Posterior cingulate gyrus (tissue), 11 donors: ENCODE measurements at regions not wholly inside any gene's neighbourhood (a gene's known extent, or its start where the extent isn't known, plus 50 kb on each side); places are given as distances from the start of the nearest gene placed in this dataset.

Source experiments
- DNase-seq, 10 donors: peaks; one replicate each; pipeline versions ENCODE4 v3.0.0 to v3.0.0-alpha.2; 2020 to 2021; ENCODE audit warnings: mixed read lengths in 3 of 10
- intact Hi-C: fragments of 100-400 bp; cut with DNase I; formaldehyde crosslinking; loops from one replicate; pipeline ENCODE4 v1.15.1; 2023

DNA sequence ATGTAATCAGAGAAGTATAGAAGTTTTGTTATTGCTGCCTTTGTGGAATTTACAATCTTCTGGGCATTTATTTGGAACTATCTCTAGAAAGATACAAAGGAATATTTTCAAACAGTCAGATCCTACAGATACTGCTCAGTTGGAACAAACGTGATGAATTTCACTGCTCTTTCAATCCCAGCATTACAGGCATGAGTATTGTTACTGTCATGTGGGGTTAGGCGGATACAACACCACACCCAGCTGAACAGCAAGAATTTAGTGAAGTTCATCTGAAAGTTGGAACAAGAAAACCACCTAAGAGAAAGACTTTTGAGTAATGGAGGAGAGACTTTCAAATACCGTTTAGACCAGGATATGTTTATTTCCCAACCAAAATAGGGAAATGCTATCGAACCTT is 123.3 kb upstream of the PLXNC1 start:
- DNase-seq, result no peak
- intact Hi-C loops, result no loop called here

- intact Hi-C loops, result no loop called here
- no peak for DNase-seq
Measured at GRCh38 chr12:94025756-94026155, 122.6 kb upstream of the PLXNC1 start.

- DNase-seq, result no peak
- intact Hi-C loops, result no loop called here
Measured at GRCh38 chr12:94026596-94026995, 121.8 kb upstream of the PLXNC1 start.

DNA sequence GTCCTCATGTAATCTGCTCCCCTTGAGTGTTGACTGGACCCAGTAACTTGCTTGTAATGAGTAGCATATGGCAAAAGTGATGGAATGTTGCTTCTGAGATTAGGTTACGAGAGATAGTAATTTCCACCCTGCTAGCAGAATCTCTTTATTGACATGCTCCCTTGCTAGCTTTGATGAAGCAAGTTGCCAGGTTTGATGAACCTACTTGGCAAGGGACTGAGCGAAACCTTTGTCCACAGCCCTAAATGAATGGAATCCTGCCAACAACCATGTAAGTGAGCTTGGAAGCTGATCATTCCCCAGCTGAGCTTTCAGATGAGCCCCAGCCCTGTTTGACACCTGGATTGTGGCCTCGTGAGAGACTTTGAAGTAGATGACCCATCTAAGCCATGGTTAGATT is 120.8 kb upstream of the PLXNC1 start:
- no peak for DNase-seq
- intact Hi-C loops, result no loop called here

- no peak for DNase-seq
- intact Hi-C loops, result no loop called here
Measured at GRCh38 chr12:94031763-94032162, 116.6 kb upstream of the PLXNC1 start.

DNA sequence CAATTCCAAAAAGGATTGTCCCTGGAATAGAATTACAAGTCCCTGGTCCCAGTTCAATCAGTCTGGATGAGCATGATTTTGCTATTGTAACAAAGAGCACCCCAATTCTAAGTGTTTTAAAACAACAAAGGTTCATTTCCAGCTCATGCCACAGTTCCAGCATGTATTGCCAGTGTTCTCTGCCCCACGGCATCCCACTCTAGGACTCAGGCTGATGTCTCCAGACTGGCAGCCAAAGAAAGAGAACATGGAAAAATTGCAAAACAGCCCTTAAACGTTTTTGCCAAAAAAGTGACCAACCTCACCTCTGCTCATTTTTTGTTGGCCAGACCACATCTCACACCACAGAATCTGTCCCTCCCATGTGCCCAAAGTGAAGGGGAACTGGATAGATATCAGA is 116.0 kb upstream of the PLXNC1 start:
- no peak for DNase-seq
- intact Hi-C loops, result no loop called here

DNA sequence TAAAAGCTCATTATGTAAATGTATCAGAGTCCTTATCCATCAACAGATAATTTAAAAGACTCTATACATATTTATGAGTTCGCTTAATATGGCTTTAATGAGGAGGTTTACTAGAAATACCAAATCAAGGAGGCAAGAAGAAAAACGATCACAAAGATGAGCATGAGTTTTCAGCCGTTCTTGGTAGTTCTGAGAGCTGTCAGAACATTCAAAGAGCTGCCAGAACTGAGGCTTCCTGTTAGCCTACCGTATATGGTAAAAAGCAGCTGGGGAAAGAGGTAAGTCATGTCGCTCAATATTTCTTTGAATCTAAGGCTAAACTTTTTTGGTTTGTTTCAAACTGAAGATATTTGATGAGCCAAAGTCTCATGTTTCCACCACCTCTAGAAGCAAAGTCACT is 115.3 kb upstream of the PLXNC1 start:
- DNase-seq, result no peak

GRCh38 chr12:94033784-94034183 is 114.6 kb upstream of the PLXNC1 start:
- DNase-seq, result no peak
- intact Hi-C loops, result no loop called here

More for the DNA sequence above, 115.3 kb upstream of the PLXNC1 start:
- intact Hi-C loops, result no loop called here

GRCh38 chr12:94037444-94037843 is 110.9 kb upstream of the PLXNC1 start:
- no peak for DNase-seq
- intact Hi-C loops, result no loop called here

- intact Hi-C loops, result no loop called here
- DNase-seq, result no peak
Measured at GRCh38 chr12:94038605-94039004, 109.8 kb upstream of the PLXNC1 start.

DNA sequence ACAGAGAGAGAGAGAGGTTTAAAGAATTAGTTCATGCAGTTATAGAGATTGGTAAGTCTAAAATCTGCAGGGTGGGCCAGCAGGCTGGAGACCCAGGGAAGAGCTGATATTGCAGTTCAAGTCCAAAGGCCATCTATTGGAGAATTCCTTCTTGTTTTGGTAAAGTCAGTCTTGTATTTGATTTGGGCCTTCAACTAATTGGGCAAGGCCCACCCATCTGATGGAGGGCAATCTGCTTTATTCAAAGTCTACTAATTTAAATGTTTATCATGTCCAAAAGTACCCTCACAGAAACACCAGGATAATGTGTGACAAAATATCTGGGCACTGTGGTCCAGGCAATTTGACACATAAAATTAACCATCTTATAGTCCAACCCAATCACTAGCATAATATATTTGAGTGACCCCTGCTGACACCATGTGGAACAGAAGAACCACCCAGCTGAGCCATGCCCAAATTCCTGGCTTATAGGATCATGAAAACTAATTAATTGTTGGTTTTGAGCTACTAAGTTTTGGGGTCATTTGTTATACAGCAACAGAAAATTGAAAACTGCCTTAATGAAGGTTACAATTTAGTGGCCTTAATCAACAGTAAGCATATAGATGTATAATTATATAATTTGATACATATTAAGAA is 109.1 kb upstream of the PLXNC1 start:
- DNase-seq, result no peak
- intact Hi-C loops, result no loop called here

GRCh38 chr12:94039914-94040313 is 108.5 kb upstream of the PLXNC1 start:
- DNase-seq, result no peak
- intact Hi-C loops, result no loop called here

- DNase-seq, result no peak
- intact Hi-C loops, result no loop called here
Measured at GRCh38 chr12:94041850-94042249, 106.5 kb upstream of the PLXNC1 start.

- no peak for DNase-seq
- intact Hi-C loops, result no loop called here
Measured at GRCh38 chr12:94042321-94042720, 106.1 kb upstream of the PLXNC1 start.

GRCh38 chr12:94046626-94047410 is 101.6 kb upstream of the PLXNC1 start:
- intact Hi-C loops, result no loop called here
- no peak for DNase-seq

- no peak for DNase-seq
- intact Hi-C loops, result no loop called here
Measured at GRCh38 chr12:94047781-94048567, 100.4 kb upstream of the PLXNC1 start.

GRCh38 chr12:94048757-94049156 is 99.6 kb upstream of the PLXNC1 start:
- intact Hi-C loops, result no loop called here
- DNase-seq, result no peak

GRCh38 chr12:94049718-94050117 is 98.7 kb upstream of the PLXNC1 start:
- DNase-seq, result no peak
- intact Hi-C loops, result no loop called here

GRCh38 chr12:94053676-94054075 is 94.7 kb upstream of the PLXNC1 start:
- DNase-seq, result no peak
- intact Hi-C loops, result no loop called here

DNA sequence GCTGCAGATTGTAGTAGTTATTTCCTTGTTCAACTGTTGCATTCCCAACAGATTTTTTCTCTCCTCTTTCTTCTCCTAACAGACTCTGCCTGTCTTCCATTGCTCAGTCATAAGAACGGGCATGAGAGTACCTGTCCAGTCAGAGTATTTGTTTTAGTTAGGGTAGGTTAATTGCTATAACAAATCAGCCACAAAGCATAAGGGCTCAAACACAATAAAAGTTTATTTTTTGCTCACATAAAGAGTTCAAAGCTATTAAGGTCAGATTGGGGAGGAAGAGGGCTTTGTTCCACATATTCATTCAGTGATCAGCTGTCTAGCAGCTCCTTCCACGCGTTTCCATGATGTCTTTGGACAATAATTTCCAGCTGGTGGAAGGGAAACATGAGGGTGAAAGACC is 92.8 kb upstream of the PLXNC1 start:
- intact Hi-C loops, result no loop called here
- DNase-seq, result no peak

DNA sequence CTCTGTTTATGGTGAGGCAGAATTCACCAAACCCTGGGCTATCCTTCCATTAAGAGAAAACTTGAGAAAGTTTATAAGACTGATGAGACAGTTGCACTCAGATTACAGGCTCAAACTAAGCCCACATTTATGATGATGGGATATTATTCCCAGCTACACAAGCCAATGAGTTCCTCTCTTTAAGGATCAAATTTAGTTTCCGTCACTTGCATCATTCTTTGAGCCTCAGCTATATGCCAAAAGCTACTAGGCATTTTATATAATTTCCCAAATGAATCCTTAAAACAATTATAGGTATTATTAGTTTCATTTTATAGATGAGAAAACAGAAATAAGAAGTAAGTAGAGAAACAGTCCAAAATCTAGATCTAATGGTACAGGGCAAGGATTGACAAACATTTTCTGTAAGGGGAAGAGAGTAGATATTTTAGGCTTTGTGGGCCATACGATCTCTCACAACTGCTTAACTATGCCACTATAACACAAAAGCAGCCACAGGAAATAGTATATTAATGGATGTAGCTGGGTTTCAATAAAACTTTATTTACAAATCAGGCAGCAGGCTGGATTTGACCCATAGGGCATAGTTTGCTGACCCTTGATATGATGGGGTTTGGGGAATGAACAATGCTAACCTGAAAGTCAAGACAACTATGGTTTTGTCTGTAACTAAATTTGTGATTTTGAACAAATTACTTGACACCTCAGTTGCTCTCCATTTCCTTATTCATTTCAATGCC is 91.8 kb upstream of the PLXNC1 start:
- no peak for DNase-seq
- intact Hi-C loops, result no loop called here
